Middle frontal gyrus (tissue), 1 donor: ENCODE measurements at regions not wholly inside any gene's neighbourhood (a gene's known extent, or its start where the extent isn't known, plus 50 kb on each side); places are given as distances from the start of the nearest gene placed in this dataset.
"Not testable (repeated sequence)": the region's sequence is repeated elsewhere in the genome, so short reads cannot be mapped to it uniquely, and the experiment has no call there.

Experiments
- DNase-seq: peaks from one replicate; pipeline ENCODE4 v3.0.0-alpha.2; 2015; ENCODE audit warnings: low spot score; ENCODE audit errors: extremely low spot score

GRCh38 chr20:4471221-4471620 is 215.0 kb upstream of the PRNP start:
- DNase-seq: no peak

- no peak for DNase-seq
Observed at GRCh38 chr20:4470375-4470774, 215.9 kb upstream of the PRNP start.

- DNase-seq: peak; percentile 3
Observed at GRCh38 chr20:4469910-4470309, 216.3 kb upstream of the PRNP start.

GRCh38 chr20:4468114-4468513 is 218.1 kb upstream of the PRNP start:
- DNase-seq: no peak

GRCh38 chr20:4465855-4466545 is 216.9 kb upstream of the ADRA1D start:
- no peak for DNase-seq

GRCh38 chr20:4465212-4465611 is 216.1 kb upstream of the ADRA1D start:
- no peak for DNase-seq

GRCh38 chr20:4462801-4463200 is 213.7 kb upstream of the ADRA1D start:
- not testable (repeated sequence) for DNase-seq

GRCh38 chr20:4459081-4459480 is 210.0 kb upstream of the ADRA1D start:
- DNase-seq: no peak

- DNase-seq: no peak
Observed at GRCh38 chr20:4457566-4458543, 208.8 kb upstream of the ADRA1D start.

GRCh38 chr20:4455996-4456395 is 206.9 kb upstream of the ADRA1D start:
- DNase-seq: no peak

- no peak for DNase-seq
Observed at GRCh38 chr20:4455301-4455701, 206.2 kb upstream of the ADRA1D start.

GRCh38 chr20:4454111-4454510 is 205.0 kb upstream of the ADRA1D start:
- DNase-seq: no peak

- no peak for DNase-seq
Observed at GRCh38 chr20:4453359-4453758, 204.3 kb upstream of the ADRA1D start.

GRCh38 chr20:4451487-4452081 is 202.5 kb upstream of the ADRA1D start:
- DNase-seq: no peak

- no peak for DNase-seq
Observed at GRCh38 chr20:4449957-4450715, 201.0 kb upstream of the ADRA1D start.

GRCh38 chr20:4445784-4446183 is 196.7 kb upstream of the ADRA1D start:
- DNase-seq: no peak

- no peak for DNase-seq
Observed at GRCh38 chr20:4445331-4445730, 196.2 kb upstream of the ADRA1D start.

- DNase-seq: peak; percentile 11
Observed at GRCh38 chr20:4444404-4444803, 195.3 kb upstream of the ADRA1D start.

- DNase-seq: no peak
Observed at GRCh38 chr20:4443016-4443415, 193.9 kb upstream of the ADRA1D start.

- DNase-seq: no peak
Observed at GRCh38 chr20:4441871-4442270, 192.8 kb upstream of the ADRA1D start.

GRCh38 chr20:4441191-4441590 is 192.1 kb upstream of the ADRA1D start:
- DNase-seq: no peak
